Activated T-helper 1 cell treated with Interleukin-2 at 50 U/mL for 16 hours (primary cell): ENCODE measurements at regions not wholly inside any gene's neighbourhood (a gene's known extent, or its start where the extent isn't known, plus 50 kb on each side); places are given as distances from the start of the nearest gene placed in this dataset.

Experiments used
- DNase-seq: peaks from one replicate; pipeline ENCODE4 v3.0.0-alpha.2; 2020; ENCODE audit warnings: low read depth

DNA sequence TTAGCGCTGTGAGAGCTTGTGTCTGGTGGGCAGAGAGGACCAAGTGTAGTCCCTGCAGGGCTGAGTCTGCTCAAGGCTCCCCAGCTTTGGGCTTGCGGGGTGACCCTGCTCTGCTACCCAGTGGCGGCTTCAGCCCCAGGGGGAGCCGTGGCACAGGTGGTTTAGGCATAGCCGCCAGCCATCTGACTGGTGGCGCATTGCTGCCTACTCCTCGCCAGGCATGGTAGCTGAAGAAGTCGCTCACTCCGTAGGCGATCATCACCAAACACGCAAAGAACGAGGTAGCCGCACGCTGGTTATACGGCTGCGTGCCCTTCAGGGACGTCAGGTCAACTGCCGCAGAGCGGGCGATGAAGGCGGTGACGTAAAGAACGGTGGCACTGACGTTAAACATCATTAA is 180.7 kb upstream of the DIPK2B start:
- no peak for DNase-seq

DNA sequence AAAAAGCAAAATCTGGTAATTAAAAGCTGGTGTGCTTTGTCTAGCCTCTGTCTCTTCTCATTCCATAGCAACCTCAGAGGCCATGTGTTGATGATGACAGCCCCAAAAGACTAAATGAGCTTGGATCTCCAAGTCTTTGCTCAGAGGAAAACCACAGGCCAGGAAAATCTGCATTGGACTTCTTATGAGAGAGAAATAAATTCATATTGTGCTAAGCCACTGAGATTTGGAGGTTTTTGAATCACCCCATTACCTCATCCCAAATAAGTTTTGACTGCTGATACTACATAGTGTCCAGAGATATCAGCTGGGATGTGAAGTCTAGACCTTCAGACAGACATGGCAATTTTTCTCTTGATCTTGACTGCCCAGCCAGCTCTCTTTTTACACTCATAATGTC is 178.6 kb upstream of the DIPK2B start:
- no peak for DNase-seq

DNA sequence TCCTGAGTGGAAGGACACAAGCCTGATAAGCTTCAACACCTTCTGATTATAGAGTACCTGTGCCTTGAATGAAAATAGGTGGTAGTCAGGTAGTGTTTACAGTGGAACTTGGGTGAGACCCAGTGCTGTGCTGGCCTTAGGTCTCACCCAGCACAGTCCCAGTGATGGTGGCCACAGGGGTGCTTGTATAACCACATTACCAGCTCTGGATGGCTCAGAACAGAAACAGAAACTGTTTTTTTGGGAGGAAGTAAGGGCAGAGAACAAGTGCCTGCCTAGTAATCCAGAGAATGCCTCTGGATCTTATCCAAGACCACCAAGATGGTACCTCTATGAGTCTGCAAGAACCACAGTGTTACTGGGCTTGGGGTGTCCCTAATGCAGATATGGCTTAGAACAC is 171.5 kb upstream of the DIPK2B start:
- no peak for DNase-seq

DNA sequence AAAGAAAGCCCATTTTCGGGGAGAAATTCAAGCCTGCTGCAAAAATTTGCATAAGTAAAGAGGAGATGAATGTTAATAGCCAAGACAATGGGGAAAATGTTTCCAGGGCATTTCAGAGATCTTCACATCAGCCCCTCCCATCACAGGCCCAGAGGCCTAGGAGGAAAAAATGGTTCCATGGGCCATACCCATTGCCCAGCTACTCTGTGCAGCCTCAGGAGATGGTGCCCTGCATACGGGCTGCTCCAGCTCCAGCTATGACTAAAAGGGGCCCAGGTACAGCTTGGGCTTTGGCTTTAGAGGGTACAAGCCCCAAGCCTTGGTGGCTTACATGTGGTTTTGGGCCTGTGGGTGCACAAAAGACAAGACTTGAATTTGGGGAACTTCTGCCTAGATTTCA is 168.0 kb upstream of the DIPK2B start:
- no peak for DNase-seq

DNA sequence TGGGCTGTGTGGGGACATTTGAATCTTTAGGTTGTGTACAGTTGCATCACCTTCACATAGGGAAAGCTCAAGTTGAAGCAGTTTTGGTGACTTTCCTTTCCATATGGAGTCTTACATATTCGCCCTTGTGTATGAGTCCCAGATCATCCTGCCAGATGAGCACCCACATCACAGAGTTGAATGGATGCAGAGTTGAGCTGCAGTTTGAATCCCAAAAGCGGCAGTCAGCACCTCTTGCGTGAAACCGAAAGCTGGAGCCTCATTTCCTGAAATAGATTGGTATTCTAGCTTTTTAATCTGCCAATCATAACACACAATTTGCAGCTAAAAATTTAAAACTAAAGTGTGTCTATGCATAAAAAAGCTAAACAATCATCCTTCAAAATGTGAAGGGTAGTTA is 162.9 kb upstream of the DIPK2B start:
- DNase-seq = no peak

DNA sequence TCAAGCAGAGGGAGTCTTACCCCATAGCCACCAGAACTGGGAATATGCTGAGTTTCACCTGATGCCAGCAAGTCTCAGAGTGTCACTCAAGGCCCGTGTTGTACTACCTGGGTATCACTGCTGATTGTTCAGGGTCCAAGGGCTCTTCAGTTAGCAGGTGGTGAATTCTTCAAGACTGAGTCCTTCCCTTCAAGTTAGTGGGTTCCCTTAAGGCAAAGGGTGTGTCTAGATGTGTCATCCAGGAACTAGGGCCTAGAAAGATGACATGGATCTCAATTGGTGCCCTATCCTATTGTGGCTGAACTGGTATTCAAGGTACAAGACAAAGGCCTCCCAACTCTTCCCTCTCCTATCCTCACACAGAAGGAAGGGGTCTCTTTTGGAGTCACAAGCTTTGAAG is 159.9 kb upstream of the DIPK2B start:
- DNase-seq = no peak

DNA sequence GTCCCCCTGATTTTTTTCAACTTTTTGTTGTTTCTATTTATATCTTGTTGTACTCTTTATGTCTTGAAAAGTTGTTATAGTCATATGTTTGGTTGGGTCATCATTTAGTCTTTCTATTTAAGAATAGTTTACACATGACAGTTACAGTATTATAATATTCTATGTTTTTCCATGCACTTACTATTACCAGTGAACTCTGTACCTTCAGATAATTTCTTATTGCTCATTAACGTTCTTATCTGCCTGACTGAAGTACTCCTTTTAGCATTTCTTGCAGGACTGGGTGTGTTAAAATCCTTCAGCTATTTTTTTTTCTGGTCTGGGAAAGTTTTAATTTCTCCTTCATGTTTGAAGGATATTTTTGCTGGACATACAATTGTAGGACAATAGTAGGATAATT is 157.7 kb upstream of the DIPK2B start:
- no peak for DNase-seq

DNA sequence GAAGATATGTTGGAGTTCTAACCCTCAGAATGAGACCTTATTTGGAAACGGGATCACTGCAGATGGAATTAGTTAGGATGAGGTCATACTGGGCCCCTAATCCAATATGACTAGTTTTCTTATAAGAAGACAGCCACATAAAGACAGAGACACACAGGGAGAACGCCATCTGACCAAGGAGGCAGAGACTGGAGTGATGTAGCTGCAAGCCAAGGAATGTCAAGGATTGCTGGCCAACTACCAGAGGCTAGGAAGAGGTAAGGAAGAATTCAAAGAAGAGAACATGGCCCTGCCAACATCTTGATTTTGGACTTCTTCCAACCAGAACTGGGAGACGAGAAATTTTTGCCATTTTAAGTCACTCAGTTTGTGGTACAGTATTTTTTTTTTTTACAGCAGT is 152.8 kb upstream of the DIPK2B start:
- DNase-seq = no peak

DNA sequence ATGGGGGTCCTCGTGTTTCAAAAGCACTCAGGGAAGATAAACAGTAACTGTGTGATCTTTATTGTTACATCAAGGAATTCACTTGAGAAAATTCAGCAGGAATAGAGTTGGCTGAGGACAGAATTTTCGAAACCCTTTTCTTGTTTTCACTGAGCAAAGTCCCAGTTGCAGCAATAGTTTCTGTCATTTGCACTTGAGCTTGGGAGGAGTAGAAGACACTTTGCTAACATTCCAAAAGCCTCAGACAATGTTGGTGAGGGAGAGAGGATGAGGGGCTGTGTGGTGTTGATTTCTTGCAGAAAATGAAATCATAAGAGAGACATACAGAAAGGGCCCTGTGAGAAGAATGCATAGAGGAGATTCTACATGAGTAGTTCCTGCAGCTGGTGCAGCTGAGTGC is 151.9 kb upstream of the DIPK2B start:
- DNase-seq = no peak

DNA sequence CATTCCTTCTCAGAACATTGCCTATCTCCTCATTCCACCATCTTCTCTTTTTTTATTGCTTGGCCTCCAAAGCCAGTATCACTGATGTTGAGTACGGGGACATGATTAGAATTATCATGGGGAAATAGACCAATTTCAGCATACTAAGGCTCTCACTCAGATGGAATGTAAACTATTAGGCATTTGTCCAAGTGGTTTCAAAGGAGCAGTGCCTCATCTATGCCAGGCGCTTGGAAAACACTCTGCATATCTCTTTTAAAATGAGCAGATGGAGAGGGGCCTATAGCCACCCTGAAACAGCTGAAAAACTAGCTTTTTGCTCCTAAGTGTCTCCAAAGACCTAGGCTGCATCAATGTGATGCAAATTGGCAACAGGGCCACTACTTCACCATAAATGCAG is 150.8 kb upstream of the DIPK2B start:
- DNase-seq = no peak

DNA sequence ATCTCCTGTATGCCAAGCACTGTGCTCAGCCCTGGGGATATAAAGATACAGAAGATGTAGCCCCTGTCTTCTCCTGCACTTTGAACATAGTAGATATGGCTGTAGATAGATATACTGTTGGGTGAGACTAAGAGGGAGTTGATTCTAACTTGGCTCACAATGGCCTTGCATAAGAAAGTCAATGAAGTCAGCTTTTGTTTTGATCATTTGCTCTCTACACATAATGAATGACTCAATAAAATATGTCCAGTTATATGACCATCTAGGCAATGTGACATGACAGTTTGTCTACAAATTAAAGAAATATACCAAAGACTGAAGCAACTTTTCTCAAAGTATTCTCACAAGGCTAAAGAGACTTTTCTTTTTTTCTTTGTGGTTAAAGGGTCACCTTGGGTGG is 147.6 kb upstream of the DIPK2B start:
- no peak for DNase-seq

DNA sequence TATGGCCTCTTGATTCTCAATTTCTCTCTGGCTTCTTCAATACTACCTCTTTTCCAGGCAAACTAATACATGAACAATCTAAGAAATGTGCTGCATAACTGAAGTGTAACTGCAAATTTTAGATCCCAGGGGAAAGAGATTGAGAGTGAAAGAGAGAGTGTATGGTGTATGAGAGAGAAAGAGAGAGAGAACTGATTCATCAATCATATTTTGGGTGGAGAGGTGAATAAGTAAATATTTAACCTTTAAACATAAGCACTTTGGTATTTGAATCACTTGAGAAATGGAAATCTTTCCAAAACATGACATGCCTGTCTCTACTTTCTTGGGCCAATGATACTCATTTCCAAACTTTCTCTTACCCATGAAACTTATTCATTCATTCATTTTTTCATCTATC is 147.2 kb upstream of the DIPK2B start:
- no peak for DNase-seq

DNA sequence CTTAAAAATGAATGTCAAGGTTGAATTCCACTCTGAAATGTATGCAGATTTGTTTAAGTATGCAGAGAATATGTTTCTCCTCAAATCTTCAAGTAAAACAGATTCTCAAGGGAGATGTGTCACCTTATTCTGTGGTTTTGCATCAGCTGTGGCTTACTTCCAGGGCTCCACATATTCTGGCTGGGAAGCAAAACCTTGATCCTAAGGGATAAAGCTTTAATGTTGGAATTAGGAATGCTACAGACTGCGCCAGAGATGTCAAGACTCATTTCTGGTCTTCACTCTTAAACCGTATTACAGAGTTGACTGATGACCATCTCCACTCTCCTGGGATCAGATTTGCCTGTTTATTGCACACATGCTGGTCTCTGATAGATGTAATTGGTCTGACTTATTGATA is 143.9 kb upstream of the DIPK2B start:
- DNase-seq = no peak

DNA sequence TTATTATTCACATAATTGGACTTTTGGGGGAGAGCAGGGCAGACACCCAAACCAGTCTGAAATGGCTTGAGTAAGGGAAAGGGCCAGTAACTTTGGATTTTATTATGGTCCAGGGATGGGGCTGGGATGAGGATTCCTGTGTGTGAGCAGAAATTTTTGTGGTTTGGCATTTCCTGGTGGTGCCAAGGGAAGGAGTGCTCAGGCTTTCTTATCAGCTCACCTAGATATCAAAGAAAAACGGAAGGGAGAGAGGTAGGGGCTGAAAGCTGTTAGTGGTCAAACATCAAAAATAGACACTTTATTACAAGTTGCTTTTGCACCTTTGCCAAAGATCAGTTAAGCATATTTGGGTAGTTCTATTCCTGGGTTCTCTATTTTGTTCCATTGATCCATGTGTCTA is 128.5 kb upstream of the DIPK2B start:
- DNase-seq = no peak

DNA sequence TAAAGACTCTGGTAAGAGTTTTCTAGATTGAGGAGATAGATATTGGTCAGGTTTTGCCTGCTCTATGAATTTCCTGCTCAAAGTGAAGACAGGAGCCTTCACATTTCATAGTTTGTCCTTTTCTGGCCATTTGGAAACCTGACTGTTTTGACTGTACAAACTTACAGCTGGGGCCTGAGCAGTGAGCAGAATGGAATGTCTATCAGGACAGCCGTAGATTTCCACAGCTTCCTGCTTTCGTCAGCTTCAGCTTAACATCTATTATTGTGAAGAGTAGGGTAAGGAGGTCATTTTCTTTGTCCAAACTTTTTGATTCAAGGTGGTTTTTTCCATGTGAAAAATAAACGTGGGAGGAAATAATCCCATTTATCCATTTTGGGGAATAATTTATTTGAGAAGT is 124.3 kb upstream of the DIPK2B start:
- no peak for DNase-seq

DNA sequence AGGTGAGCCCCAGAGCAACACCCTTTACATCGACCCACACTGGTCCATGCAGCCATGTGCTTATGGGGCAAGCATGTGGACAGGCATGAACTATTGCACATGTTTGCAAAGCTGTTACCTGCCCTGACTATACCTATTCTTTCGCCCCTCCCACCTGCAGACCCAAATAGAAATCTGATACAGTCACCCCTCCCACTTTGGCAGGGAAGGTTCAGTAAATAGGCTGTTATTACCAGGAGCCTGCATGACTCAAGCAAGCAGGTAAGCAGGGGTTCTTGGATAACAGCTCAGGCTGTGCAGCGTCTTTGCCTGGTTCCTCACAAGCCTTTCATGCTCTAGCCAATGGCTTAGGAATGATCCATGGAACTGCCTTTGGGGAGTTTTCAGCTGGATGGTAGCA is 122.7 kb upstream of the DIPK2B start:
- no peak for DNase-seq

DNA sequence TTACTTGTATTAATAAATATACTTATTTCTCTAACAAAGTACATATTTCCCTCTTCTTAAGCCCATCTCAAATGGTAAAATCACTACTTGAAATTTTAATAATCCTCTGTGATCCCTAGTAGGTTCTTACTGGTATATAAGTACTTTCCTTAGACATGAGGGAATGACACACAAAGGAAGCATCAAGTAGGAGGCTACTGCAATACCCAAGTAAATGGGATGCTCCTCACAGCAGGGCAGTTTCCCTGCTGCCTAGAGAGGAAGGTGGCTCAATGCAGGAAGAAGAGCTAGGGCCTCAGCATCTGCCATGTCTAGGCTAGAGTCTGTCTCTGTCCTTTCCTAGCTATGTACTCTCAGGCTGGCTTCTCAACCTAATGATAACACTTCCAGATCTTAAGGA is 122.1 kb upstream of the DIPK2B start:
- DNase-seq = no peak

DNA sequence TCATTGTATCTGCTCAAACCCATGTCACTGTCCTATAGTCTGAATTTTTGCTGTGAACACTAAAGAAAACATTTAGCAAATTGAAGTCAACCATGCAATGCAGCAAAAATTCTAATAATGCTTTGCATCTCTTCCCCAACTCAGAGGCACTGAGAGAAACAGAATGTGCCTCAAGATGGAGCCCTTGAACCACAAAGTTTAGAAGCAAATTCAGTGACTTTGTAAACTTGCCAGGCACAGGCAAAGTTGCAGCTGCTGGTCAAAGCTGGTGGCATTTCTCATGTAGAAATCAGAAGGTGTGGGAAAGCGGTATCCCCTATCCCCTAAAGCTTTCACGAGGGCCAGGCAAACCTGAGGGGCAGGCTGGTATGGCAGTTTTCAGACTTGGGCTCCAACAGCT is 121.7 kb upstream of the DIPK2B start:
- DNase-seq = no peak

DNA sequence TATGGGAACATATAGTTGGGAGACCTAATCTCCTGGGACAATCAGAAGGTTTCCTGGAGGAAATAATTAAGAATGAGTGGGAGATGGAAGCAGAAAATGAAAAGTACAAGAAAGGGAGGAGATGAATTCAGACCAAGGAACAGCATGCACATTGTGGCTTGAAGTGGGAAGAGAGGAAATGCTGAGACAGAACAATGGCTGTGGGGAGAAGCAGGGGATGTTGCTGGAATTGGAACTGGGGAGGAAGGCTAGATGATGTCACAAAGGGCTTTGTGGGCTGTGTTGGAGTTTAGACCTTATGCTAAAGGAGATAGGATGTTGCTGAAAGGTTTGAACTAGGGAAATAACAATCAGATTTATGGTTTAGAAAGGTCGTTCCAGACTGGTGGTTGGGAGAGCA is 119.5 kb upstream of the DIPK2B start:
- DNase-seq = no peak

DNA sequence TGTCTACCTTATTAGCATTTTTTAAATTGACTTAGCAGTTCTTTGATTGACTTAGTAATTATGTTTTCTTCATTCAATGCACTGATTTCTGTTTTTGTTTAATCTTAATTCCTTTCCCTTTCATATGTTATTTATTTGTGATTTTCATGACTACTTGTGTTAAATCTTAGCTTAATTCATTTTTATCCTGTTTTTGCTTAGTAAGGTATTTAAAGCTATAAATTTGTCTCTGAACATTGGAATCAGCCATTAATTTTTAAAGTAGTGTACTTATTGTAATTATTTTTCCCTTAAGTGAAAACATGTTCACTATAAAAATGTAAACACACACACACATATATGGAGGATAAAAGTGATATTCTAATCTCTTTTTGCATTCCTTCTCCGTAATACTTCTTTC is 109.1 kb upstream of the DIPK2B start:
- no peak for DNase-seq

DNA sequence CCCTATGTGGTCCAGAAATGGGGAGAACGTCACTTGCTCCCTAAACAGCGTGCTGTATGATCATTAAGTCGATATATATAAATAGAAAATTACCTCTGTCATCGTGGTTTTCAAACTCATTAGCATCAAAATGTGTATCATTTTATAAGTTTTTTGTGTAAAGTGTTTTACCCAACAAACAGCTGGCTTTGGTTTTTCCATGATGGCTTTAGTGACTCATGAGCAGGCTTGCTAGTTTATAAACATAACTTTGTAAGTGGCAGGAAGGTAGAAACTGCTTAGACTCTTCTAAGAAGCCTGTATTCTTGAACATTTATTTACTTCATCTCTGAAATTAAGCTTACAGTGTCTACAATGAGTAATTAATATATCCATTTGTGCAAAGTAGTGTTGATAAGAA is 108.4 kb upstream of the DIPK2B start:
- DNase-seq = no peak

DNA sequence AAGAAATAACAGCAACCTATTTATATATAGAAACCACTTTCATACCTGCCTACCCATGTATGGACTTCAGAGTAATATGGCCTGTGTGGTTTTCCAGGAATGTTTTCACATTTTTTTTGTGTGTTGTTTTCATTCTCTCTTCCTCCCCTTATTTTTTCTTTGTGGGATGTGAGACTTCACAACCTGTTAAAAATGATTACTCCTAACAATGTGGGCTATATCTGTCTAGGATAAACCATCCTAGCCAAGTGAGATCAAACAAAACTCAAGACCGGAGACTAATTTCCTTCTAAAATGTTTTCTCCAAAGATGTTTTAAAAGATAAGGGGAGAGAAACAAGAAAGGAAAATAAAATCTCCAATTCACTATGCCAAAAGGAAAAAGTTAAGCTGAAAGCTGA is 106.1 kb upstream of the DIPK2B start:
- no peak for DNase-seq

DNA sequence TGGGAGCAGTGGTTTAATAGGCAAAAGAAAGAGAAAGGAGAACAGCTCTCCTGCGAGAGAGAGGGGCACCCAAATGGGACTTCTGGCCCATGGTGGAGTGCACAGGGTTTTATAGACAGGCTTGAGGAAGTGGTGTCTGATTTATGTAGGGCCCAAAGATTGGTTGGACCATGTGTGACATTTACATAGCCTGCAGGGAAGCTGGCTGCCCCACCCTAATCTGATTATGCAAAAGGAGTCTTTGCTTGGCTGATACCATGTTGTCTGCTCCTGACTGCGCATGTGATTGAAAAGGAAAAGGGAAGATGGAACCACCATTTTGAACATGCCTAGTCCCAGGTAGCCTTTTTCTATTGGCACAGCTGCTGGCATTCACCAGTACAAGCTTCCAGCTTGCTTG is 100.0 kb upstream of the DIPK2B start:
- no peak for DNase-seq

DNA sequence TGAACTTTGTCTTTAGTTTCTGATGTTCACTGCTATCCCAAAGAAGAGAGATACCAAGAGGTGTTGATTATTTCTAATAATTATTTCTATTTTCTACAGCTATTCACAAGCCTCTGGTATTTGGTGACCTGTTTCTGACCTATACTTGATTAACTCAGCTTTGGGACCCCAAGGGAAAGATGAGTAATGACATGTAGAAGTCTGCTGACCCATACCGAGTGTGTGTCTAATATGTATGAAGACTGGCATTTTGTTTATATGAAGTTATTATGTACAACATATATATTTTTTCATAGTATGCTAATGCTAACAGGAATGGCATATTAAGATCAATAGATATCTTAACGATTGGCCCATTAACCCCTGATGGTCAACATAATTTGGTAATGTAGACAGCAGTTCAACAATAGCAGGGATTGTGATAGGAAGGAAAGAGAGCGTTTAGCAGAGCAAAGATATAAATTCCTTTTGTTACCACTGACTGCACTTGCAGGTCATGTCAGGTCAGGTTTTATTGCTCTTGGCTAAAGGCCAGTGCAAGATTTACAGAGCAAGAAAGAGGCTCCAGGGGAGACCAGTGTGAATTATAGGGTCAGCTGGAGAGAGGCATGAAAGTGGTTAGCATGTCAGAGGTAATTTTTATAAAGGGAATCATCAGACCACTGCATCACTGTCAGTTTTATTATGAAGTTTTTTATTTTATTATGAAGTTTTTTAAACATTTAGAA is 94.7 kb upstream of the DIPK2B start:
- no peak for DNase-seq

DNA sequence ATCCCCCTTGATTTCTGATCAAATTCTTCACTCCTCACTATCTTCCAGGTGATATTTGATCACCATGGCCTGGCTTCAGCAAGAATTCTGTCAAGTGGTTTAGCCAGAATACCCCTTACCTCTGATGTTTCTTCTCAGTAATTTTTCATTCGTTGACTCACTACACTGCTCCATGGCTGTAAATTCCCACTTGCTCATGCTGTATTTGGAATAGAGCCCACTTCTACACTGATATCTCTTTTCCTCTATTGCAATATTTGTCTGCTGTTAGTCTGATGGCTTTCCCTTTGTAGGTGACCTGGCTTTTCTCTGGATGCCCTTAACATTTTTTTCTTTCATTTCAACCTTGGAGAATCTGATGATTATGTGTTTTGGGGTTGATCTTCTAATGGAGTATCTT is 73.9 kb upstream of the DIPK2B start:
- DNase-seq = no peak
